ENCODE measurements at regions not wholly inside any gene's neighbourhood (a gene's known extent, or its start where the extent isn't known, plus 50 kb on each side); places are given as distances from the start of the nearest gene placed in this dataset.

DNA sequence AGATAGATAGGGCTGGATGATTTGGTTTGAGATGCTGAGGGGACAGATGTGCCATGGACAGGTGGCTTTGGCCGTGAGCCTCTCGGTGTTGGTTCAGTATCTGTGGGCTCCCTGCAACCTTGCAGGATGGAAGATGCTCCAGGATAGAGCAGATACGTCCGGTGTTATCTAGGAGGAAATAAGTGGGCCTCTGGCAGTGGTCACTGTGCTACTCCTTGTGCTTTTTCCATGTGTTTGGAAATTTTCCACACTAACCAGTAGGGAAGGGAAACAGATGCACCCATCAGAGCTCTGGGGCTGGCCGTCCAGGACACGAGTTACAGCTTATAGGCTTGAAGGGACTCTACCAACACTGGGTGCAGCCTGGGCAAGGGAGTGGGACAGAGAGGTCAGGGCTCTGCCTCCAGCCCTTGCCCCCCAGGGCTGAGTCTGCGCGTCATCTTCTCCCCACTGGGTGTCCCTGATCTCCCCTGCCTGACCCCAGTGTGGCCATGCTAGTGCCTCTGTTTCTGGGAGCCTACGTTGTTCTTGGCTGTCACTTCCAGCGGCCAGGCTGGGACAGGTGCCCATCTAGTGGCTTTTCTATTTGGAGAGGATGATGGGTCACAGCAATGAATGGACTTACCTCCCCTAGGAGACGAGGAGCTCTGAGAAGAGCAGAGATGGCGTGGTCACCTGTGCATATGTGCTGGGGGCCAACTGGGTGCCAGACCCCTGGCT is 166.9 kb downstream of the SEC14L1 start:
- DNase-seq (ENCODE audit: low read depth): no peak

DNA sequence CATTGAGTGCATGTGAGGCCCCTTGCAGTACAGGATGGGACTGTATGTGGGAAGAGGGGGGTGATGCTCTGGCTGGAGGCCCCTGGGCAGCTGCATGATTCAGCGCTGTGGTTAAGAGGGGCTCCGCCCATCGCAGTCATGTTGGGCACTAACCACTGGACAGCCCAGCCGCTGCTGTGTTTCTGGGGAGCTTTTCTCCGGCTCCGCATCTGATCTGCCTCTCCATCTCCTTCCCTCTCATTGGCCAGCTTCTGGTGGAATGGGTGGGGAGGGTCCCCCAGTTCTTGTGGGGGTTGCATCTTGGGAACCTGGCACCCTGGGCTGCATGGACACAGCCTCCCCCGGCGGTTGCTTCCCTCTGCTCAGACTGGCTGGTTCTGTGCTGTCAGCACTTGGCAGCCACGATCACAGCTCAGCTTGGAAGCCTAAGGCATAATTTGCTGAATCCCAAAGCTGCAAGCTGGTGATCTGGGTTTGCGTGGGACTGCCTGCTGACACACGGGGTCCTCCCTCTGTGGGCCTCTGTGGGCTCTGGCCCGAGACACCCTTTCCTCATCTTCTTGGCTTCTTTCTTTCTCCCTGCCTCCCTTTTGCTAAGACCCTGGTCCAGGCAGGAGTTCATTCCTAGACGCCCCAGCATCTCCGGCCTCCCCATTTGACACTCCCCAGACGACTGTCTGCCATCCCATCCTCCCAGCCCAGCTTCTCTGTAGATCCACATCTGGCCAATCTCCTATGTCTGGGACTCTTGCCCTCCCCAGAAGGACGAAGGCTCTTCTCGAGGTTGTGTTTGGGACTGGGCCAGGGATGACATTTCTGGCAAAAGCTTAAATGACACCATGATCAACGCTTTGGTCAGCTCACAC is 168.3 kb downstream of the SEC14L1 start:
- no peak for DNase-seq (ENCODE audit: low read depth)

DNA sequence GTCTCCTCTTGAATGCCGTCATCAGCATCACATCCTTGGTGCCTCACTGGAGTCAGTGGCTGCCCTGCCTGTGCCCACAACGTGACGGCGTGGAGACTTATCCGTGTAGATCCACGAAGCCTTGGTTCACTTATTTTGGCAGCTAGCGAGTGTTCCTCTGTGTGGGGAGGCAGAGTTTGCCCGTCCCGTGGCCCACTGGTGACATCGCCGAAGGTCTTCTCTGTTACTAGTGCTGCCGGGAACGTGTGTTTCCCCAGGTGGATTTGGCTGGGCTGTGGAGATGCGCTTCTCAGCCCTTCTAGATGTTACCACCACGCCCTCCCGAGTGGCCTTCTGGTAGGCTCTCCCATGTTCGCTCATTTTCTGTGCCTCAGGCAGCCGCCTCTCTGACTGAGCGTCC is 169.6 kb downstream of the SEC14L1 start:
- DNase-seq (ENCODE audit: low read depth): no peak

DNA sequence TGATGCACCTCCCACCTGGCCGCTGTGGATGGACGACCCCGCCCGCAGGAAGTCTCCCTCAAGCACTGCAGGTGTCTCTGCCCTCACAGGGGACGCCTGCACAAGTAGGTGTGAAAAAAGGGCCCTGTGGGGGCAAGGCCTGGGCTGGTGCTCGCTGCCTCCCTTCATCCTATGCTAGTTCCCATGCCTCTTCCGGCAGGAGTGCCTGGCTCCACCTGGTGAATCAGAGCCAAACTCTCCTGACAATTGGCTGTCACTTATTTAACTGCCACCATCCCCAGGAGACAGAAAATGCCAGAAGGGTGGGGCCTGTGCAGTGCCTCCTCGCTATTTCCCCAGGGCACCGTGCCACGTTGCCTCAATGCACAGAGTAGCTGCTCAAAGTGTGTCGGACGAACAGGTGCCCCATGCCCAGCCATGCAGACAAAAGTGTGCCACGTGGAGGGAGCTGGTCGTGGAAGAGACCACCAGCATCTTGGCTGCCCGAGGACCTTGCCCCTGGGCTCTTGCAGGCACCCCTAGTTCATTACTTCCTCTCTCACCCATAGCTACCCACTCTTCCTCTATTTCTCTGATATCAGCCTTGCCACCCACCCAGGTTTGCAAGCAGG is 170.7 kb downstream of the SEC14L1 start:
- DNase-seq (ENCODE audit: low read depth): no peak

DNA sequence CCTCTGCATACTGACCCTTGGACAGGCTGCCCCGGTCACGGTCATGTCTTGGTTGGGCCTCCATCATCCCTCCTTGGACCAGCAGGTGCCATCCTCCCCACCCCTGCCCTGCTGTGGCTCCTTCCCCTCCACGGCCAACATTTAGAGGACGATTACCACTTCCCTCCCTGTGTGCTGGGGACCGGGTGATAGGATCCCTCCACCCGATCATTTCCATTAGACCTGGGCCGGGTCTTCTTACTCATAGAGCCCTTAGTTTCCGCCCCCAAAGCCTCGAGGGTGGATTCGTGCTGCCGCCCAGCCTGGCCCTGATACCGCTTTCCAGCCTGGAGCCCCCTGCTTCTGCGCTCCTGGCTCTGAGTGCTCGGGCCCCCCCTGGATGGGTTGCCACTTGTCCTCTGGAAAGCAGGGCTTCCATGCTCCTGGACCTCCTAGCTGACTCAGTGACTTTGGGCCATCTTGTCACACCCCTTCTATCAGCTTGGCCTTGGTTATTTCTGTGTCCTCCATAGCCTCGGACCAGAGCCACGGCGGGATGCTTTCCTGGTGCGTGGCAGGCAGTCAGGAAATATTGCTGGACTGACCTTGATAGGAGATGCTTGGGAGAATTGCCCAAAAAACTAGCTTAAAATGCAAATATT is 171.4 kb downstream of the SEC14L1 start:
- no peak for DNase-seq (ENCODE audit: low read depth)

DNA sequence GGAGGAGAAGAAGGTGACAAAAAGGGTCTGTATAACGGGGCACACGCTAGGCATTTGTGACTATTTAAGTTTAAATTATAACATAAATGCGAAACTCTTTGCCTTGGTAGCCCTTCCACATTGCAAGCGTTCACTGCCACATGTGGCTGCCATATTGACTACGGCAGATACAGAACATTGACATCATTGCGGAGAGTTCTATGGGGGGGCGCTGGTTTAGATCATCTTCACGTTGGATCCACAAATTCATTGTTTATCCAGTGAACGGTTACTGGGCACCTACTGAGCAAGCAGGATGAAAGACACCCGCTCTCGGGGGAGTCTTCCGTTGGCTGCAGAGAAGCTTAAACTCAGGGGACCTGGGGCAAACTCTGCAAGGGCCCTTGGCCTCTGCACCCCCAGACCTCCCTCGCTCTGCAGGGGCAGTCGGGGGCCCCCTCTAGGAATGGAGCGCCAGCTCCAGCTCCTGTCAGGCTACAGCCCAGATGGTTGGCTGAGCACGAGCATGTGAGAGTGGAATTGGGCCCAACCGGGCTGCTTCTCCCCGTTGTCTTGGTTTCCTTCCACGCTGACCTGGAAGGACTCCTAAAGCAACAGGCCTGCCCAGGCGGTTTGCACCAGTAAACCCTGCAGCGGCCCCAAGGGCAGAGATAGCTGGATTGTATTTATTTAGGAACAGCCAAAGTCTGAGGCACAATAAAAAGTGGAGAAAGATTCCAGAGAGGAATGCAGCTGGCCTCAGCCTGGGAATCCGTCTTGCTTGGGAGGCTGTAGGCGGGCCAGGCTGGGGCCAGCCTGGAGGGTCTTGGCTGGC is 172.2 kb downstream of the SEC14L1 start:
- no peak for DNase-seq (ENCODE audit: low read depth)

DNA sequence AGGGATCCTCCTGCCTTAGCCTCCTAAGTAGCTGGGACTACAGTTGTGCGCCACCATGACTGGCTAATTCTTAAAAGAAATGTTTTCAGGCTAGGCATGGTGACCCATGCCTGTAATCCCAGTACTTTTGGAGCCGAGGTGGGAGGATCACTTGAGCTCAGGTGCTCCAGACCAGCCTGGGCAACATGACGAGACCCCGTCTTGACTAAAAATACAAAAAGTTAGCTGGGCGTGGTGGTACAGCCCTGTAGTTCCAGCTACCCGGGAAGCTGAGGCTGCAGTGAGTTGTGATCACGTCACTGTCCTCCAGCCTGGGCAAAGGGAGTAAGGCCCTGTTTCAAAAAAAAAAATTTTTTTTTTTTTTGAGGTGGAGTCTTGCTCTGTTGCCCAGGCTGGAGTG is 173.1 kb downstream of the SEC14L1 start:
- DNase-seq (ENCODE audit: low read depth): no peak

DNA sequence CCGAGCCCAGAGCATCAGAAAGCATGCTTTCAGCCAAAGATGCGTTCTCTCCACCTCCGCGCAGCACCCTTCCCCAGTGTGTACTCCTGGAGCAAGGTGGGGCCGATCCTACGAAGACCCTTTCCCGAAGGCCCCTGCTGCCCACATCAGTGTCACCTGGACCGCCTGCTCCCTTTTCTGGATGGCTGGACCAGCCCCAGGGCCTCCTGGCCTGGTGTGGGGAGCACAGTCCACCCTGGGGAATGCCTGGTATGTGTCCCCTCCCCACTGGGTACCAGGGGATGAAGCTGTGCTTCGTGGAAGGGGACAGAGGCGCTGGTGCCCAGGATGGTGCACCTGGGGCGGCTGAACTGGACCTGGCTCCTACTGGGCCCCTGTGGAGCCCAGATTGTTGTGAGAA is 173.8 kb downstream of the SEC14L1 start:
- DNase-seq (ENCODE audit: low read depth): no peak

DNA sequence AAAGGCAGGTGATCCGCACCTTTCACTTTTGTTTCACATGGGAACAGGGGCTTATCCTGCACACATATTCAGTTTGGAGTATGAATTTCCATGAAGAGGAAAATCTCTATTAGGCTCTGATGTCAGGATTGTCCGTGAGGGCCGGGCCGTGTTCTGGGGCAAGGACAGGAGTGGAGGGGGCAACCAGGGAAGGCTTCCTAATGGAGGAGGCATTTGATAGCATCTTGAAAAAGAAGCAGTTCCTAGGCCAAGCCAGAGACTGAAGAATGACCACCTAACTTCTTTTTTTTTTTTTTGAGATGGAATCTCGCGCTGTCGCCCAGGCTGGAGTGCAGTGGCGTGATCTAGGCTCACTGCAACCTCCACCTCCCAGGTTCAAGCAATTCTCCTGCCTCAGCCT is 174.2 kb downstream of the SEC14L1 start:
- DNase-seq (ENCODE audit: low read depth): no peak

DNA sequence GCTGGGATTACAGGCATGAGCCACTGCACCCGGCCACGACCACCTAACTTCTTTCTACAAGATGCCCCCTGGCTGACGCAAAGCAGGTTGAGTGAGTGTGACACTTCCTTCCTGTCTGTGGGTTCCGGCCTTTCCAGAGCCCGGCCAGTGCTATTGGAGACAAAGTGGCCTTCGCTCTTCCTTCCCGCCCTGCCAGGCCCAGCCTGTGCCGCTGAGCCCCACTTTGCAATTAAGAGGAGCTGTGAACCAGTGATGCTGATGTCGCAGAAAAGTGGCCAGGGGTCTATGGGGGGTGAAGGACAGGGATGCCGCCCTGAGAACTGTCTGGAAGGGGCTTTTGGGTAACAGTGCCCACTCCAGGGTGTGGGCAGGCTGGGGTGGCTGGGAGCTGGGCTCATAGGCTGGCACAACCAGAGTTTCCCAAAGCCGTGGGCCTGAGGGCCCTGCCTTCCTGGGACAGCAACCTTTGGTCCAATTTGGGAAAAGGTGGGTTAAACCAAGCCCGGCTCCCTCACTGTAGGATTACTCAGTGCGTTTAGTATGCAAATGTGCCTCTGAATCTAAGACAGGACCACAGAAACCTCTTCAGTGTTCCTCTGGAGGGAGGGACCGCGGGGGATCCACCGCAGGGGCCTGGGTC is 174.9 kb downstream of the SEC14L1 start:
- no peak for DNase-seq (ENCODE audit: low read depth)

DNA sequence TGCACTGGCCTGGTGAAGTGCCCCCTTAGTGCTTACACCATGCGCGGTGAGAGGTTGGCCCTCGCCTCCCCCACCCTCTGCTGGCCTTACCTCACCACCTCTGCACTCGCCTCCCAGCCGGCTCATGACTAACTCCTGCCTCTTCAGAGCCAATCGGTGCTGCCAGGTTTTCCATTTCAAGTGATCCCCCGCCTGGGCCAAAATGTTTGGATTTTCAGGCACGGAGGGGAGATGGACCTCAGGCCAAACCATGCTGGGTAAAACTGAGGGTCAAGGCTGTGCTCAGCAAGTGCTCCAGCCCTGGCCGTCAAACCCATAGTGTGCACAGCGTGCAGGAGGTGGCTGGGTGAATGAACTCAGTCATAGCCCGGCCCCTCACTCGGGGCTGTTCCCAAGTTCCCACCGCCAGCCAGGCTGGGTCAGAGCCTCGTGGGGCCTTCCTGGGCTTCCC is 175.4 kb downstream of the SEC14L1 start:
- DNase-seq (ENCODE audit: low read depth): no peak

DNA sequence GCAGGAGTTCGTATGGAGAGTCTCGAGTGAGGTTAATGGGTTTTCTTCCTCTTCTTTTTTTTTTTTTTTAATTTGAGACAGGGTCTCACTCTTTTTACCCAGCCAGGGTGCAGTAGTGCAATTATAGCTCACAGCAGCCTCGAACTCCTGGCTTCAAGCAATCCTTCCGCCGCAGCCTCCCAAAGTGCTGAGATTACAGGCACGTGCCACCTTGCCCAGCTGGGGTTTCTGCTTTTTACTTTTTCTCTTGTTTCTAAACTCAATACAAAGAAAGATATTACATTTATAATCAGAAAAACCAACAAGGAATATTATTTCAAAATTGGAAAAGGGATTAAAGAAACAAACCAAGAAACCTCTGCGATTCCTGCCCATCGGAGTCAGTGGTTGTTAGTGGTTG is 175.9 kb downstream of the SEC14L1 start:
- no peak for DNase-seq (ENCODE audit: low read depth)

DNA sequence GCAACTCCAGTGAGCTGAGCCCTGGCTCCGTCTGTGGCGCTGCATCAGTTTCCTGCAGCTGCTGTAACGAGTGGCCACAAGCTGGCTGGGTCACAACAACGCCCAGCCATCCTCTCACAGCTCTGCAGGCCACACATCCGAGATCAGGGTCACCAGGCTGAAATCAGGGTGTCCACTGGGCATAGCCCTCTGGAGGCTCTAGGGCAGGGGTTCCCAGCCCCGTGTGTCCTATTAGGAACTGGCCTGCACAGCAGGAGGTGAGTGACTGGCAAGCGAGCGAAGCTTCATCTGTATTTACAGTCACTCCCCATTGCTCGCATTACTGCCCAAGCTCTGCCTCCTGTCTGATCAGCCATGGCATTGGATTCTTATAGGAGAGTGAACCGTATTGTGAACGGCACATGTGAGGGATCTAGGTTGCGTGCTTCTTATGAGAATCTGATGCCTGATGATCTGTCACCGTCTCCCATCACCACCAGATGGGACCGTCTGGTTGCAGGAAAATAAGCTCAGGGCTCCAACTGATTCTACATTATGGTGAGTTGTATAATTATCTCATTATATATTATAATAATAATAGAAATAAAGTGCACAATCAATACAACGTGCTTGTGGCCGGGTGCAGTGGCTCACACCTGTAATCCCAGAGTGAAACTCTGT is 176.5 kb downstream of the SEC14L1 start:
- no peak for DNase-seq (ENCODE audit: low read depth)

DNA sequence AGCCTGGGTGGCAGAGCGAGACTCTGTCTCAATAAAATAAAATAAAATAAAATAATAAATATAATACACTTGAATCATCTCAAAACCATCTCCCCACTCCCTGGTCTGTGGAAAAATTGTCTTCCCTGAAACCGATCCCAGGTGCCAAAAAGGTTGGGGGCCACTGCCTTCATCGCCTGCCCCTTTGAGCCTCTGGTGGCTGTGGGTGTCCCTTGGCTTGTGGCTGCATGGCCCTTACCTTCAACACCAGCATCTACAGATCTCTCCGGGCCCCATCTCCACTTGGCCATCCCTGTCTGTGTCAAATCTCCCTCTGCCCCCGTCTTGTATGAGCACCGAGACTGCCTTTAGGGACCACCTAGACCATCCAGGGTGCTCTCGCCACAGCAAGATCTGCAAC is 177.3 kb downstream of the SEC14L1 start:
- DNase-seq (ENCODE audit: low read depth): no peak

DNA sequence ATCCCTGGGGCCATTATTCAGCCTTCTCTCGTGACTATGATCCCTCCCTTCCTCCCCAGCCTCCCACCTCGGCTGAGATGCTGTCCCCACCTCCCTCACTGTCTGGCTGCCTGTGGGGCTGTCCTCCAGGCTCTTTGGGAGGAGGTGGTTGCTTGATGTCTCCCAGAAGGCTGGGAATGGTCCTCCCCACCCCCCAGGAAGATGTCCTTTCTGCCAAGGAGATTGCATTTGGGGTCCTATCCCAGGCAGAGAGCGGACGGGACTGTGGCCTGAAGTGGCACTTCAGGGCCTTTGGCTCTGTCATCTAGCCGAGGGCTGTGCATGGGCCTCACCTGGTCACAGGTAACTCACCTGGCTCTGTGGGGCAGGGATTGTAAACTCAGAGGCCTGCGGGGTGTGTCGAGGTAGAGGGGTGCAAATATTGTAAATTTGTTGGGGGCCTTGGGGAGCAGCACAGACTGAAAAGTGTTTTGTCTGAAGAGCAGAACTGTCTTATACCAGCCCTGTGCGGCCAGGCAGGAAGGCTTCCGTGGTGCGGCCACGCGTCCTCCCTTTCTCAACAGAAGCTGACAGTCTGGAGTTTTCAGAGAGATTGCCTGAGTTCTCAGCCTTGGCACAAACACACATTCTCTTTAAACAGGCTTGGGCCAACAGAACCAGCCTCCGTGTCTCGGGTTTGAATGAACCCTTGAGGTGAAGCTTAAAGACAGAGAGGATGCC is 177.9 kb downstream of the SEC14L1 start:
- no peak for DNase-seq (ENCODE audit: low read depth)

DNA sequence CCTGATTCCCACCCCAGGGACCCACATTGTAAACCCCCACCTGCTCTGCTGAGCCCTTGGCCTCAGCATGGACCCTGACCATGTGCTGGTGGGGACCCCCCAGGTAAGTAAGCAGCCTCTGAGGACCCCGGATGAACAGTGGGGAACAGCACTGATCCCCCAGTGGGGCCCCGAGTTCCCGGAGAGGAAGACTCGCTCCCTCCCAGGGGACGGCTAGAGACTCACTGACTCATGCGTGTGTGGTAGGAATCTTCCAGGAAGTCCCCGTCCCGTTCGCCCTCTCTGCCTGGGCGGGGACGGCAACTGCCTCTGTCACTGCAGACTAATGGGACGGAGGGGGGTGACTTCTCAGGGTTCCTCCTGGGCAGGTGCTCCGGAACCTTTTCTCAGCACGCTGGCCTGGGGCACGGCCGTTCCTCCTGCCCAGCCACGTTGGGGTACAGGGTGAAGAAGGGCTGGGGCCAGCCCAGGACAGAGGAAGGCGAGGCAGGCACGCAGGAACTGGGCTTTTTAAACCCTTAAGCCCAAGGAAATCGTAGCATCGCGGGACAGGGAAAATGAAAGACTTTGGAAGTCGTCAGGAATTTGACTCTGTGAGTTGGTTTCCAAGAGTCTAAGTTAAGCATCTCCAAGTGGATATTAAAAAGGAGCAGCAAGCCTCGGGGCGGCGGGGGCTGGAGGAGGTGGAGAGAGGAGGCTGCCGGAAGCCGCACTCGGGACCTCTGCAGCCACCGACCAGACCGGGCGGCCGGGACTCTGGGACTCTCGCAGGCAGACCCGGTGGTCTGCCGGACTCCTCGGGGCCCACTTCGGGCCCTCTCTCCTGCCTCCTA is 178.7 kb downstream of the SEC14L1 start:
- peak; percentile 59 for DNase-seq (ENCODE audit: low read depth)

DNA sequence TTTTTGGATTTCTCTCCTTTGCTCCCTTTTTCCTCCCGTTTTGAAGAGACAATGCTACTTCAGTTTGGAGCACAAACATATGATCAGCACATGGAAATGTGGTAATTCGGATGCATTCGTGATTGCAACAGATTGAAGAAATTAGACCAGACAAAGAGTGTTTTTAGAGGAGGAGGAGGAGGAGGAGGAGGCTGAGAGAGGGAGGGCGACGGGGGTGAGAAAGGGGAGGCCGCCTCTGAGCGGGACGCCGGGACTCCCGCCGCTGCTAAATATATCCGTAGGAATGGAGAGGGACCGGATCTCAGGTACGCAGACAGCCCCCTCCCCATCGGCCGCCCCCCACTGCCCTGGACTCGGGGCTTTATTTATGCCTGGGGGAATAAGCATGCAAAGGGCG is 179.3 kb downstream of the SEC14L1 start:
- no peak for DNase-seq (ENCODE audit: low read depth)

DNA sequence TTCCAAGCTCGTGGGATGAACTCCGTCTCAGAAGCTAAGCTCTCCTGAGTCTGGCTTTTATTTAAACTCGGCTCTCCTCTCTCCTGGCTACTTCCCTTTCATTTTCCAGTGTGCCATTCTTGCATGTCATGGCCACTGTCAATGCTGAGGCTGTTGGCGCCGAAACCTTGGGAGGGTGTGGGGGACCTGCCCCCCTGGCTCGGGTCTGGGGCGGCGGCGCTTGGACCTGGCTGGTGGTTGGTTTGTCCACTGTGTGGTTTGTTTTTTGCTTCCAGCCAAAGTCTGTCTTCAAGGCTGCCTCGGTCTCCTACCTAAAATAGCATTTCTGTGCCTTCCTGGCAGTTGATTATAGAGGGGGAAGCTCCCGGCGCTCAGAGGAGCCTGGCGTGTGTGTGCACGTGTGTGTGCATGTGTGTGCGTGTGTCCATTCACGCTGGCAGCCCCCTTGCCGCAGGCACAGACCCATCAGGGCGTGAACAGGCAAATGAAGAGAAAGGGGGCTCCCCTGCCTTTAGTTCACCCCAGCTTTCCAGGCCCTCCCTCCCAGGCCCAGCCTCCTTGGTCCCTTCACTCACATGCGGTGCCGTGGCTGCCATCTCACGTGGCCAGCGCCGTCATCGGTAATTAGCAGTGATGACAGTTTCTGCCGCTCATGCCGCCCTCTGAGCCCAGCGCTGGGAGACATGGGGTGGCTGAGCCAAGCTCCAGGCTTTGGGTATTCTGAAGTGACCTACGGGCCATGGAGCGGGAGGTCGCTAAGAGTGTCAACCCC is 179.9 kb downstream of the SEC14L1 start:
- DNase-seq (ENCODE audit: low read depth): no peak

Data from T follicular helper cell (primary cell).